K562 (cell line): ENCODE measurements at regions not wholly inside any gene's neighbourhood (a gene's known extent, or its start where the extent isn't known, plus 50 kb on each side); places are given as distances from the start of the nearest gene placed in this dataset.
A peak's percentile ranks its signal among the peaks of the same experiment; 100 is the strongest.

Experiments
- ARID1B ChIP-seq: fragments of 450-650 bp; IDR thresholded peaks from 2 replicates; pipeline ENCODE4 v1.6.1; 2016; ENCODE audit warnings: antibody characterized with exemption, mild to moderate bottlenecking, inconsistent platforms
- ATF1 ChIP-seq, 2 experiments: fragments of 450-650 bp in 1 of 2; IDR thresholded peaks; 2 replicates each; pipeline ENCODE4 v1.6.1; 2016; ENCODE audit warnings: missing compliant biosample characterization in 1 of 2, missing genetic modification characterization in 1 of 2
- DPF2 ChIP-seq: fragments of 450-650 bp; IDR thresholded peaks from 2 replicates; pipeline ENCODE4 v1.6.1; 2016
- FOS ChIP-seq: IDR thresholded peaks from 3 replicates; pipeline ENCODE4 v1.6.1; 2011; ENCODE audit not compliant: insufficient read length; ENCODE audit errors: extremely low read depth
- GATAD2A ChIP-seq: fragments of 450-650 bp; IDR thresholded peaks from 2 replicates; pipeline ENCODE4 v1.6.1; 2017
- JUN ChIP-seq, 2 experiments: sonication (generic) in 1 of 2; formaldehyde crosslinking in 1 of 2; IDR thresholded peaks; 2 replicates each; pipeline versions ENCODE4 v1.6.1 to v1.8.0; 2012 to 2022; ENCODE audit warnings: borderline replicate concordance in 2 of 2, mild to moderate bottlenecking in 2 of 2, improper control_type of control experiment in 1 of 2, low read depth in 1 of 2, low read length in 1 of 2, missing genetic modification reagents in 1 of 2
- NFIC ChIP-seq: fragments of 450-650 bp; IDR thresholded peaks from 2 replicates; pipeline ENCODE4 v1.6.1; 2017; ENCODE audit warnings: mild to moderate bottlenecking, inconsistent platforms
- PHB ChIP-seq: fragments of 250-450 bp; sonication (Bioruptor Pico); IDR thresholded peaks from 2 replicates; pipeline ENCODE4 v1.5.0; 2021
- POLR2AphosphoS2 ChIP-seq: IDR thresholded peaks from 2 replicates; pipeline ENCODE4 v1.6.1; 2012; ENCODE audit warnings: low read length, improper control_type of control experiment
- RFX7 ChIP-seq: fragments of 250-450 bp; sonication (Bioruptor Pico); IDR thresholded peaks from 2 replicates; pipeline ENCODE4 v1.5.1; 2021; ENCODE audit warnings: mild to moderate bottlenecking
- SMARCC2 ChIP-seq: fragments of 450-650 bp; IDR thresholded peaks from 2 replicates; pipeline ENCODE4 v1.6.1; 2017; ENCODE audit warnings: antibody characterized with exemption, moderate library complexity, mild to moderate bottlenecking, low read depth
- SMARCE1 ChIP-seq: fragments of 450-650 bp; IDR thresholded peaks from 2 replicates; pipeline ENCODE4 v1.7.1; 2016; ENCODE audit warnings: mild to moderate bottlenecking
- TAF7 ChIP-seq: fragments of 450-650 bp; IDR thresholded peaks from 2 replicates; pipeline ENCODE4 v1.6.1; 2016; ENCODE audit warnings: missing genetic modification characterization, missing compliant biosample characterization
- ZFP36 ChIP-seq: fragments of 150-350 bp; IDR thresholded peaks from 2 replicates; pipeline ENCODE4 v1.6.1; 2018; ENCODE audit warnings: low read length, low read depth; ENCODE audit not compliant: partially characterized antibody
- ZKSCAN1 ChIP-seq: fragments of 150-350 bp; IDR thresholded peaks from 2 replicates; pipeline ENCODE4 v1.6.1; 2016; ENCODE audit warnings: low read depth, low read length
- ZNF282 ChIP-seq: sonication (generic); formaldehyde crosslinking; IDR thresholded peaks from 2 replicates; pipeline ENCODE4 v1.8.1; 2023; ENCODE audit warnings: missing genetic modification reagents
- ZNF507 ChIP-seq: conservative IDR thresholded peaks from 2 replicates; pipeline ENCODE4 v1.6.1; 2017; ENCODE audit warnings: missing genetic modification characterization, missing compliant biosample characterization
- TF ChIP-seq, protein P1 (sequence below), 2 experiments: fragments of 450-650 bp in 1 of 2; sonication (generic) in 1 of 2; formaldehyde crosslinking in 1 of 2; IDR thresholded peaks; 2 replicates each; pipeline versions ENCODE4 v1.7.1 to v1.9.0; 2016 to 2022; ENCODE audit warnings: inconsistent platforms in 1 of 2, mild to moderate bottlenecking in 1 of 2, missing genetic modification reagents in 1 of 2
- TF ChIP-seq, protein P2 (sequence below): sonication (generic); formaldehyde crosslinking; IDR thresholded peaks from 2 replicates; pipeline ENCODE4 v1.5.0; 2020; ENCODE audit warnings: missing genetic modification reagents
- TF ChIP-seq, protein P3 (sequence below): fragments of 250-450 bp; sonication (Bioruptor Pico); IDR thresholded peaks from 2 replicates; pipeline ENCODE4 v1.8.0; 2022; ENCODE audit warnings: moderate library complexity, mild to moderate bottlenecking, inconsistent platforms

DNA sequence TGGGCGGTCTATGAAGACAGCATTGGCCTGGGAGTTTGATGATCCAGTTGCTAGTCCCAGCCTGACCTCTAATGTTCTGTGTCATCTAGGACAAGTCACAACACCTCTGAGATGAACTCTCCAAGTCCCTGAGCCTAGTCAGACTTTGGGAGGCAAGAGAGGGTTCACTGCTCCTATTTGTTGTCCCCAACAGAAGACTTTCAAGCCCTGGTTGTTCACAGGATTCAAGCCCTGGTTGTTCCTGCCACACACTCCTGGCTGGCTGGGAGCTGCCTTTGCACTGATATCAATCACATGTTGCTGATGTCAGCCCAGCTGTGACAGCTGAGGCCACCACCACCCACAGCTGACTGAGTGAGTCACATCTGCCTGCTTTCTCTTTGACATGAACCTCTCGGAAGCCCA, 253.2 kb upstream of the RASGEF1B start (continued):
- TF ChIP-seq, protein P1, sequence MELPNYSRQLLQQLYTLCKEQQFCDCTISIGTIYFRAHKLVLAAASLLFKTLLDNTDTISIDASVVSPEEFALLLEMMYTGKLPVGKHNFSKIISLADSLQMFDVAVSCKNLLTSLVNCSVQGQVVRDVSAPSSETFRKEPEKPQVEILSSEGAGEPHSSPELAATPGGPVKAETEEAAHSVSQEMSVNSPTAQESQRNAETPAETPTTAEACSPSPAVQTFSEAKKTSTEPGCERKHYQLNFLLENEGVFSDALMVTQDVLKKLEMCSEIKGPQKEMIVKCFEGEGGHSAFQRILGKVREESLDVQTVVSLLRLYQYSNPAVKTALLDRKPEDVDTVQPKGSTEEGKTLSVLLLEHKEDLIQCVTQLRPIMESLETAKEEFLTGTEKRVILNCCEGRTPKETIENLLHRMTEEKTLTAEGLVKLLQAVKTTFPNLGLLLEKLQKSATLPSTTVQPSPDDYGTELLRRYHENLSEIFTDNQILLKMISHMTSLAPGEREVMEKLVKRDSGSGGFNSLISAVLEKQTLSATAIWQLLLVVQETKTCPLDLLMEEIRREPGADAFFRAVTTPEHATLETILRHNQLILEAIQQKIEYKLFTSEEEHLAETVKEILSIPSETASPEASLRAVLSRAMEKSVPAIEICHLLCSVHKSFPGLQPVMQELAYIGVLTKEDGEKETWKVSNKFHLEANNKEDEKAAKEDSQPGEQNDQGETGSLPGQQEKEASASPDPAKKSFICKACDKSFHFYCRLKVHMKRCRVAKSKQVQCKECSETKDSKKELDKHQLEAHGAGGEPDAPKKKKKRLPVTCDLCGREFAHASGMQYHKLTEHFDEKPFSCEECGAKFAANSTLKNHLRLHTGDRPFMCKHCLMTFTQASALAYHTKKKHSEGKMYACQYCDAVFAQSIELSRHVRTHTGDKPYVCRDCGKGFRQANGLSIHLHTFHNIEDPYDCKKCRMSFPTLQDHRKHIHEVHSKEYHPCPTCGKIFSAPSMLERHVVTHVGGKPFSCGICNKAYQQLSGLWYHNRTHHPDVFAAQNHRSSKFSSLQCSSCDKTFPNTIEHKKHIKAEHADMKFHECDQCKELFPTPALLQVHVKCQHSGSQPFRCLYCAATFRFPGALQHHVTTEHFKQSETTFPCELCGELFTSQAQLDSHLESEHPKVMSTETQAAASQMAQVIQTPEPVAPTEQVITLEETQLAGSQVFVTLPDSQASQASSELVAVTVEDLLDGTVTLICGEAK (IDR thresholded peaks at IDR 0.05) = 0 out of 2 replicates have a peak, but pooled peaks have one; percentile 22
- TF ChIP-seq, protein P1 (CRISPR knock-in tag; IDR thresholded peaks at IDR 0.05) = no peak
- TF ChIP-seq POLR2AphosphoS2 = no peak
- peak; percentile 46; the same call in 1 of the 2 replicates for TF ChIP-seq NFIC
- no peak for TF ChIP-seq ZNF507
- TF ChIP-seq PHB (CRISPR knock-in tag) = no peak
- TF ChIP-seq ZFP36 = peak; percentile 17
- TF ChIP-seq JUN (IDR thresholded peaks at IDR 0.05; ENCODE audit: borderline replicate concordance, low read depth, low read length) = peak; percentile 98
- no peak for TF ChIP-seq JUN (CRISPR knock-in tag; IDR thresholded peaks at IDR 0.05; ENCODE audit: borderline replicate concordance)
- peak; percentile 71 for TF ChIP-seq DPF2
- 0 out of 2 replicates have a peak, but pooled peaks have one; percentile 33 for TF ChIP-seq SMARCC2
- TF ChIP-seq, protein P2, sequence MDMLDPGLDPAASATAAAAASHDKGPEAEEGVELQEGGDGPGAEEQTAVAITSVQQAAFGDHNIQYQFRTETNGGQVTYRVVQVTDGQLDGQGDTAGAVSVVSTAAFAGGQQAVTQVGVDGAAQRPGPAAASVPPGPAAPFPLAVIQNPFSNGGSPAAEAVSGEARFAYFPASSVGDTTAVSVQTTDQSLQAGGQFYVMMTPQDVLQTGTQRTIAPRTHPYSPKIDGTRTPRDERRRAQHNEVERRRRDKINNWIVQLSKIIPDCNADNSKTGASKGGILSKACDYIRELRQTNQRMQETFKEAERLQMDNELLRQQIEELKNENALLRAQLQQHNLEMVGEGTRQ = no peak
- TF ChIP-seq TAF7 = no peak
- TF ChIP-seq RFX7 (CRISPR knock-in tag) = no peak
- TF ChIP-seq FOS = peak; percentile 54
- TF ChIP-seq ZKSCAN1 = 0 out of 2 replicates have a peak, but pooled peaks have one; percentile 36
- TF ChIP-seq GATAD2A = no peak
- no peak for TF ChIP-seq ZNF282 (CRISPR knock-in tag)
- no peak for TF ChIP-seq ATF1 (CRISPR knock-in tag; IDR thresholded peaks at IDR 0.05)
- peak; percentile 74 for TF ChIP-seq ATF1 (tag; IDR thresholded peaks at IDR 0.05)
- peak; percentile 77 for TF ChIP-seq ARID1B
- peak; percentile 61; the same call in 1 of the 2 replicates for TF ChIP-seq SMARCE1
- TF ChIP-seq, protein P3, sequence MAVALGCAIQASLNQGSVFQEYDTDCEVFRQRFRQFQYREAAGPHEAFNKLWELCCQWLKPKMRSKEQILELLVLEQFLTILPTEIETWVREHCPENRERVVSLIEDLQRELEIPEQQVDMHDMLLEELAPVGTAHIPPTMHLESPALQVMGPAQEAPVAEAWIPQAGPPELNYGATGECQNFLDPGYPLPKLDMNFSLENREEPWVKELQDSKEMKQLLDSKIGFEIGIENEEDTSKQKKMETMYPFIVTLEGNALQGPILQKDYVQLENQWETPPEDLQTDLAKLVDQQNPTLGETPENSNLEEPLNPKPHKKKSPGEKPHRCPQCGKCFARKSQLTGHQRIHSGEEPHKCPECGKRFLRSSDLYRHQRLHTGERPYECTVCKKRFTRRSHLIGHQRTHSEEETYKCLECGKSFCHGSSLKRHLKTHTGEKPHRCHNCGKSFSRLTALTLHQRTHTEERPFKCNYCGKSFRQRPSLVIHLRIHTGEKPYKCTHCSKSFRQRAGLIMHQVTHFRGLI (CRISPR knock-in tag) = no peak
